PFSK-1 (cell line): ENCODE measurements at regions not wholly inside any gene's neighbourhood (a gene's known extent, or its start where the extent isn't known, plus 50 kb on each side); places are given as distances from the start of the nearest gene placed in this dataset.

Experiments used
- POLR2AphosphoS5 ChIP-seq: IDR thresholded peaks from 2 replicates; pipeline ENCODE4 v1.6.1; 2012; ENCODE audit warnings: low read depth, mild to moderate bottlenecking, control low read depth, low read length, moderate library complexity
- REST ChIP-seq, 2 experiments: IDR thresholded peaks; 2 replicates each; pipeline versions ENCODE4 v1.6.1 to v1.8.0; 2011 to 2012; ENCODE audit warnings: low read depth in 2 of 2, low read length in 2 of 2, control low read depth in 1 of 2, inconsistent platforms in 1 of 2, mild to moderate bottlenecking in 1 of 2, moderate library complexity in 1 of 2; ENCODE audit not compliant: insufficient read depth in 1 of 2
- SIN3A ChIP-seq: IDR thresholded peaks from 2 replicates; pipeline ENCODE4 v1.6.1; 2012; ENCODE audit warnings: mild to moderate bottlenecking, low read length, moderate library complexity, borderline replicate concordance; ENCODE audit not compliant: insufficient read depth

DNA sequence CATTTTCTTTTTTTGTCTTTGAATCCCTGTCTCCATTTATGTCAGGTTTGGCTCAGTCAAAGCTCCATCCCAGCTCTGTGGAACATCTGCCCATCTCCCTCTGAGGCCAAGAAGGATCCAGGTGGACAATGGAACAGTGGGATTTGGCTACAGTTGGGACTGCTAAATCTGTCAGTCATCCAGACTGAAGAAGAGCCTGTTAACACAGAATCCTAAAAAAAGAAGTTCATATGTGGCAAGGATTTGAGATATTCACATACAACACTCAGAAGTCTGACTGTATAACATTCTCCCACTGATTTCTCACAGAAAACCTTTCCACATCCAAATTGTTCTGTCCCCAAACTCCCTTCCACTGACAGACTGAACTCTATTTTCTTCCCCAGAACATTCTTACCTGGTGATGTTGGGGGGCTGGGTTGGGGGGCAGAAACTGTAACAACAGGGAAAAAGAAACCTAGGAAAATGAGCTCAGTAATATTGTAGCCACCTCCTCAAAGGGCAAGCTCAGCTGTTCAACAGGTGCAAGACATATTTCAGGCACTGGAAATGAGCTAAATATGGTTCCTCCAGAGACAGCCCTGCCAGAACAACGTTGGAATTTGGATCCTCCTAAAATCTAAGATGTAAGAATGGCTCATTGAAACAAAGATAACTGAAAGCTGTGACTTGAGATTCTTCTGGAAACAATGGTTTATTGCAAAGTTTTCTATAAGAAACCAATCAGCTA, 301.5 kb upstream of the CDH5 start:
- TF ChIP-seq POLR2AphosphoS5 = no peak
- no peak for TF ChIP-seq SIN3A
- TF ChIP-seq REST (IDR thresholded peaks at IDR 0.05; ENCODE audit: insufficient read depth in 1 of 2, low read depth in 2 of 2, low read length in 2 of 2) = no peak
